HG03097 (cell line): ENCODE measurements at regions not wholly inside any gene's neighbourhood (a gene's known extent, or its start where the extent isn't known, plus 50 kb on each side); places are given as distances from the start of the nearest gene placed in this dataset.
"Not testable (repeated sequence)": the region's sequence is repeated elsewhere in the genome, so short reads cannot be mapped to it uniquely, and the experiment has no call there.

Source experiments
- ATAC-seq: cut with Tn5 transposase; IDR thresholded peaks from one replicate; pipeline ENCODE4 v1.9.1; 2021; ENCODE audit not compliant: unreplicated experiment, low FRiP score

GRCh38 chr11:88061111-88061510 lies 114.1 kb downstream of the RAB38 start:
- ATAC-seq: no peak

GRCh38 chr11:88059326-88059725 lies 115.9 kb downstream of the RAB38 start:
- ATAC-seq: no peak

DNA sequence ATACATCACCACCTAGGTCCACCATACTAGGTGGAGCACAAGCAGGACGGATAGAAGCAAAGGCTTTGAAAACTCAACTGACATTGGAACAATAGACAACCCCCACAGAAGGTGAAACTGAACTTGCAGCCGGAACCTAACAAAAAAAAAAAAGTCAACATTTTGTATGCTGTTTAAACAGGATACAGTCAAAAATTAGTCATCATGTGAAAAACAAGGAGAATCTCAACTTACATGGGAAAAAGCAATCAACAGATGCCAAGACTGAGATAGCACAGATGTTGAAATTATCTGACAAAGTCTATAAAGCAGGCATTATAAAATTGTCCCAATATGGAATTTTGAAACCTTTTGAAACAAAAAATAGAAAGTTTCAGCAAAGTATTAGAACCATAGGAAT lies 123.8 kb downstream of the RAB38 start:
- ATAC-seq: no peak

DNA sequence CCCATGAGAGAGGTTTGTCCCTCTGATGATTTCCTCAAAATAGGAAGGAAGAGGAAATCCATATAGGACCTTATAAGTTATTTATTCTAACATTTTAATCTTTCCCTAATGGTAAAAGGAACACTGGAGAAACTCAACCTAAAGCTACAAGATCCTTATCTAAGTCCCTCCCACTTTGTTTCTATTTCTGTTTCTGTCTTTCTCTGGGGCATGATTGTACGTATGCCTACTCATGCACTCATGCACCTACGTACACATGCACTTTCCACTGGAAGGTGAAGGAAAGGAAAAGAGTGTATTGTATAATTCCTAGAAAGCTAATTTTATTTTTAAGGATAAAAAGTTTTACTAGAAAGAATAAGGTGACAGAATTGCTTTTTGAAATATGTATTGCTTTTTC lies 125.0 kb downstream of the RAB38 start:
- no peak for ATAC-seq

GRCh38 chr11:88045288-88045687 lies 130.0 kb downstream of the RAB38 start:
- ATAC-seq: not testable (repeated sequence)

DNA sequence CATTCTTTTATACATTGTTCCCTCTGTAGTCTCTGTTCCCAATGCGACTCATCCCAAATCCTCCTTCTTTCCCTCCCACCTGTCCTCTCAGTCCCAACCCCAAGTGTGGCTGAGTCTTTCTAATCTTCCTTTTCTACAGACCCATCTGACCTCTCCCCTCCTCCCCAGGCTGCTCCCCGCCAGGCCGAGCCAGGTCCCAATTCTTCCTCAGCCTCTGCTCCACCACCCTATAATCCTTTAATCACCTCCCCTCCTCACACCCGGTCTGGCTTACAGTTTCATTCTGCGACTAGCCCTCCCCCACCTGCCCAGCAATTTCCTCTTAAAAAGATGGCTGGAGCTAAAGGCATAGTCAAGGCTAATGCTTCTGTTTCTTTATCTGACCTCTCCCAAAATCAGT lies 130.6 kb downstream of the RAB38 start:
- ATAC-seq: not testable (repeated sequence)

DNA sequence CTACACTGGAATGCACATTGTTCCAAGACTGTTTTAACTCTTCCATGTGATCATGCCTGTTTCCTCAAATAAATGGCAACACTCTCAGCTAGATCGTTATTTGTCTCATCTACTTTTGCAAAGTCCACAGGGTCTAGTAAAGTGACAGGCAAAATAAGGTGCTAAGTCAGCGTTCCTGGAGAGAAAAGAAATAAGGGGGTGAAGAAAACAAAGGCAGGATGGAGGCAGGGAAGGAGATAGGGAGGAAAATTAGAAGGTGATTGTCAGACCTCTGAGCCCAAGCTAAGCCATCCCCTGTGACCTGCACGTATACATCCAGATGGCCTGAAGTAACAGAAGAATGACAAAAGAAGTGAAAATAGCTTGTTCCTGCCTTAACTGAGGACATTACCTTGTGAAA lies 132.1 kb downstream of the RAB38 start:
- no peak for ATAC-seq

DNA sequence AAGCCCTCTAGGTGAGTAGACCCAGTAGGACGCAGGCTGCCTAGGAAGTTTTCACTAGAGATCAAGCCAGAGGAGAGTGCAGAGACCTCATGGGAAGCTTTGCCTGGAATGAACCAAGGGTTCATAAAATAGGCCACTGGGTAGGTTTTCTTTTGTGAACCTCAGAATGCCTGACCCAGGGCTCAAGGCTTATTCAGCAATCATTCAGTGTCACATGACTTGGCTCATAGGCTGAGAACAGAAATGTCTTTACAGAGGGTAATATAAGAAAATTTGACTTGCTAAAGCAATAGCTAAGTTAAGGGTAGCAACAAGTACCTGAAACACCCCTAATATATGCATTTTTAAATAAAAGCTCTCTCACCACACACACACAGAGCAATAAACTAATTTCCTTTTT lies 132.6 kb downstream of the RAB38 start:
- ATAC-seq: no peak

GRCh38 chr11:88042238-88042637 lies 133.0 kb downstream of the RAB38 start:
- ATAC-seq: no peak

DNA sequence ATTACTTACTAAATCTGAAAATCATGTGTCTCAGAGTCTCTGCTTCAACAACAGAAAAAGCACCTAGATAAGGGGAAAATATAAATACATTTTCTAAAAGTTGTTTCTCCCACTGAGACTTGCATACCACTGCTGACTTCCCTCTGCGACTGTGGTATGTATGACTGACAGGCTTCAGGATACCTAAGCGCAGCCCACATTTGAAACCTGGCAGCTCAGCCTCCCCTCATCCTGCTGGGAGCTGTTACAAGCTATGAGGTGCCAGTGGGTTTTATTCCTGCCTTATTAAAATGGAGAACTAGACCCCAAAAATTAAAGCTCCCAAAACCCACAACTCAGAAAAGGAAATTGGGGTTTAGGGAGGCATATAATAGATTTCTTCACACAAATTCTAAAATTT lies 133.6 kb downstream of the RAB38 start:
- ATAC-seq: no peak

DNA sequence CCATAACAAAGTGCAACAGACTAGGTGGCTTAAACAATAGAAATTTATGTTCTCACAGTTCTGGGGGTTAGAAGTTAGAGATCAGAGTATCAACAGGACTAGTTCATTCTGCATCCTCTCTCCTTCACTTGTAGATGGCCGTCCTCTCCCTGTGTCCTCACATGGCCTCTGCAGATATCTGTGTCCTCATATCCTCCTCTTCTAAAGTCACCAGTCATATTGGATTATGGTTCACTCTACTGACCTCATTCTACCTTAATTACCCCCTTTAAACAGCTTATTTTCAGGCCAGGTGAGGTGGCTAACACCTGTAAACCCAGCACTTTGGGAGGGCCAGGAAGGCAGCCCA lies 135.1 kb downstream of the RAB38 start:
- no peak for ATAC-seq

GRCh38 chr11:88039476-88040147 lies 135.6 kb downstream of the RAB38 start:
- no peak for ATAC-seq

- ATAC-seq: no peak
Measured at GRCh38 chr11:88038063-88038462, 137.2 kb downstream of the RAB38 start.

DNA sequence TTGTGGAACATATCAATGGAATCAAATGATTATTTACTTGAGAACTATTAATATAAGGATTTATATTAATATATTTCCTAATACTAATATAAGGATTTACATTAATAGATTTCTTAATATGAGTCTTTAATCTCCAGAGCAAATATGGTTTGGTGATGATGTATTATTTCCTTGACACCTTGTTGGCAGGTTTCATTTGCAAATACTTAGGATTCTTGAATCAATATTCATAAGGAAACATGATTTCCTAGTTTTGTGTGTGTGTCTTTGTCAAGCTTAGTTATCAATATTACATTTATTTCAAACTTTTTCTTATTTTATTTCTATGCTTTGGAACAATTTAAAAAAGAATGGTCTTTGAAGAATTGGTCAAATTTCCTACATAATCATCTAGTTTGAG lies 138.5 kb downstream of the RAB38 start:
- no peak for ATAC-seq

GRCh38 chr11:88035271-88035670 lies 140.0 kb downstream of the RAB38 start:
- no peak for ATAC-seq

GRCh38 chr11:88017666-88018065 lies 157.6 kb downstream of the RAB38 start:
- ATAC-seq: no peak

GRCh38 chr11:88016392-88017170 lies 158.7 kb downstream of the RAB38 start:
- ATAC-seq: peak; percentile 86

GRCh38 chr11:88015170-88015569 lies 160.1 kb downstream of the RAB38 start:
- no peak for ATAC-seq

GRCh38 chr11:88013508-88014065 lies 161.7 kb downstream of the RAB38 start:
- ATAC-seq: no peak

GRCh38 chr11:88012456-88012855 lies 162.8 kb downstream of the RAB38 start:
- ATAC-seq: no peak

GRCh38 chr11:87976009-87976408 lies 199.2 kb downstream of the RAB38 start:
- no peak for ATAC-seq

DNA sequence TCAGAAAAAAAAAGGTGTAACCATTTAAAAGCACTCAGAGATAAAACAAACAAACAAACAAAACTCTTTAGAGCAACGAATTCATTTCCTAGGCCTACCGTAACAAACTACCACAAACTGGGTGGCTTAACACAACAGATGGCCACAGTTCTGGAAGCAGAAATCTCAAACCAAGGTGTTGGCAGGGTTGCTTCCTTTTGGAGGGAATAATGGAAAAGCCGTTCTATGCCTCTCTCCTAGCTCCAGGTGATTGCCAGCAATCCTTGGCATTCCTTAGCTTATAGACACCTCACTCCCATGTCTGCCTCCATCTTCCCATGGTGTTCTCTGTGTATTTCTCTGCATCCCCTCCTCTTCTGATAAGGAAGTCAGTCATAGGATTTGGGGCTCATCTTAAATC lies 200.4 kb downstream of the RAB38 start:
- no peak for ATAC-seq
